Astrocyte (in vitro differentiated cells and primary cell): ENCODE measurements at regions not wholly inside any gene's neighbourhood (a gene's known extent, or its start where the extent isn't known, plus 50 kb on each side); places are given as distances from the start of the nearest gene placed in this dataset.

Source experiments
- CTCF ChIP-seq: IDR thresholded peaks from 2 replicates; pipeline ENCODE4 v1.5.1; 2011; ENCODE audit warnings: low read depth, mild to moderate bottlenecking, inconsistent platforms, low read length, moderate library complexity; ENCODE audit not compliant: insufficient read depth
- EZH2 ChIP-seq: IDR thresholded peaks from 2 replicates; pipeline ENCODE4 v1.6.1; 2012; ENCODE audit warnings: mild to moderate bottlenecking, low read length, inconsistent platforms; ENCODE audit not compliant: insufficient read depth

- TF ChIP-seq CTCF (no peak), EZH2 (no peak)
Measured at GRCh38 chr7:27345164-27345887, 102.7 kb downstream of the EVX1 start.
